Retina (tissue), 1 donor: ENCODE measurements at regions not wholly inside any gene's neighbourhood (a gene's known extent, or its start where the extent isn't known, plus 50 kb on each side); places are given as distances from the start of the nearest gene placed in this dataset.
A peak's percentile ranks its signal among the peaks of the same experiment; 100 is the strongest.

Source experiments
- DNase-seq: peaks from one replicate; pipeline ENCODE4 v3.0.0-alpha.2; 2016

DNA sequence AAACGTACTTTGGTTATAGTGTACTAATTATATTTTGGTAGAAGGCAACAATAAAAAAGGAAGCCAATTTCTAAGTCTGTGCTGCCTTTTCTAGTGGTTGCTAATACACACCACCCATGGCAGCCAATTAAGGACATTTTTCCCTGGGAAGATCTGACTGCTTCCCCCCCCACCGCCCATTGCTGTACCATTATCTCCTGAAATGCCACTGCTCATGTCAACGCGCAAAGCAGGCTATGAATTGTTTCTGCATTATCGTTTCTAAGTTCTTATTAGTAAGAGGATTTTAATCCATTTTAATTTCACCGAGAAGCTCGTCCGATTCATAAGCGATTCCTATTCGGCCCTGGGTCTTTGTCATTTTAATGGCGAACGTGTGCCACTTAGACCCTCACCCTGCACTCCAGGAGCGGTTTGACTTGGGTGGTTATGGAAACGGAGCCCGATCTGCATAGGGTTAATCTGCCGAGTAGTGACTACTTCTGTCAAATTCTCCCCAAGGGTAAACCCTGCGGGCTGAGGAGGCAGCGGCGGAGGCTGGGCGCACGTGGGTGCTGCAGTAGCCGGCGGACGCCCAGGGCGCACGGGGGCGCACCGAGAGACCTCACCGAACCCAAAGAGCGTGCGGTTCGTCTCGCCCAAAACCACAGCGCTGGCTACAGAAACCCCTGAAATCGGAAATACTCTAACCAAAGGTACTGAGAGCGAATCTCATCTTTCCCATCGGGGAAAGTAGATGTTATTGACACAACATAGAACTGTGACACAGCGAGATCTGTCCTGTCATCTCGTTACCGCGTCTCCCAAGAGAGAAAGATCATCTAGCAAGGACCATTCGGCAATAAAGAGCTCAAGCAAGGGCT is 55.8 kb upstream of the SHC3 start:
- DNase-seq: peak; percentile 80

DNA sequence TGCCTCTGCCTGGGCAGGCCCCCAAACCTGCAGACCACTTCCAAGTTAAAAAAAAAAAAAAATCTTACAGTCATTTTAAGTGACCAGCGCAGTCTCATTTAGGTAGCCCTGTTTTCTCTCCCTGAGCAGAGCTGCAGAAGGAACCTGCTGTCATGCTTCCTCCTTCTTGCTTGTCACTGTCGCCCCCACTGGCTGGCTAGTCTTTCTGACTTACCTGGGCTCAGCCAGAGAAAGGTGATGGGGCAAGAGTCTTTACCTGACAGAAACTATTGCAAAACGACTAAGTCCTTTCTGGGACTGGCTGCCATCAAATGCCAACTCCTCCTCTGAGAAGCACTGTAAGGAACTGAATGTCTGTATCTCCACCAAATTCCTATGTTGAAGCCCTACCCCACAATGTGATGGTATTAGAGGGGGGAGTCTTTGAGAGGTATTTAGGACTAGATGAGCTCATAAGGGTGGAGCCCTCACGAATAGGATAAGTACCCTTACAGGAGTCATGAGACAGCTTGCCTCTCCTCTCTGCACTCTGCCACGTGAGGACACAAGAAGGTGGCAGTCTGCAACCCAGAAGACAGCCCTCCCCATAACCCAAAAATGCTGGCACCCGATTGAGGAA is 58.4 kb upstream of the SHC3 start:
- DNase-seq: no peak

DNA sequence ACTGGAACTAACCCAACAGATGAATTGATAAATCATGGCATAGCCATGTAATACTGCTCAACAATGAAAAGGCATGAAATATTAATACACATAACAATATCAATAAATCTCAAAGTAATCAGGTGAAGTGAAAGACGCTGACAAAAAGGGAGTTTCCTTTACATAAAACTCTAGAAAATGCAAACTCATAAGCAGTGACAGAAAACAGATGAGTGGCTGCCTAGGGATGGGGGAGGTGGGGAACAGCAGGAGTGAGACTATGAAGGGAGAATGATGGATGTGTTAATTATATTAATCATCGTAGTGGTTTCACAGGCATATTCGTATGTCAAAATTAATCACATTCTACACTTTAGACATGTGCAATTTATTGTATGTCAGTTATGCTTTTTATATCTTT is 59.8 kb upstream of the SHC3 start:
- no peak for DNase-seq

DNA sequence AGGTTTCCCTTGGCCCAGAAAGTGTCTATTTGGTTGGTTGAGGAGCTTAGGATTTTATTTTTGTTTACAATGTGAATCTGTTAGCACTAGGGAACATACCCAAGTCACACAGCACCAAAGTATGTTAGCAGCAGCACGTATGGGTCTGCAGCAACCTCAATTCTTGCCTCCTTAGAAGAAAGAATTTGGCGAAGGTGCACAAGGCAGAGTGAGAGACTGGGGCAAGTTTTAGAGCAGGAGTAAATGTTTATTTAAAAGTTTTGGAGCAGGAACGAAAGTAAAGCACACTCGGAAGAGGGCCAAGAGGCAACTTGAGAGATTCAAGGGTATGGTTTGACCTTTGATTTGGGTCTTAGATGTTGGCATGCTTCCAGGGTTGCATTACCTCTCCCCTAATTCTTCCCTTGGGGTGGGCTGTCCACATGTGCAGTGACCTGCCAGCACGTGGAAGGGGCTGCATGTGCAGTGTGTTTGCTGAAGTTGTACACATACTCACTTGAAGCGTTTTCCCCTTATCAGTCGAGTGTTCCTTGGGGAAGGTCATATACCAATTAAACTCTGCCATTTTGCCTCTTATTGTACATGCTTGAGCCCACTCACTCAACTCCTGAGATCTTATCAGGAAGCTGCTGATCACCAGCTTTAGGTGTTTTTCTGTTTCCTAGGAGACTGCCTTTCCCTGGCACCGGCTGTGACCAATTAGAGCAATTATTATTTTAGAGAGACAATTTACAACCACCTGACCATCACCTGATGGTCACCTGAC is 64.9 kb upstream of the SHC3 start:
- DNase-seq: no peak

DNA sequence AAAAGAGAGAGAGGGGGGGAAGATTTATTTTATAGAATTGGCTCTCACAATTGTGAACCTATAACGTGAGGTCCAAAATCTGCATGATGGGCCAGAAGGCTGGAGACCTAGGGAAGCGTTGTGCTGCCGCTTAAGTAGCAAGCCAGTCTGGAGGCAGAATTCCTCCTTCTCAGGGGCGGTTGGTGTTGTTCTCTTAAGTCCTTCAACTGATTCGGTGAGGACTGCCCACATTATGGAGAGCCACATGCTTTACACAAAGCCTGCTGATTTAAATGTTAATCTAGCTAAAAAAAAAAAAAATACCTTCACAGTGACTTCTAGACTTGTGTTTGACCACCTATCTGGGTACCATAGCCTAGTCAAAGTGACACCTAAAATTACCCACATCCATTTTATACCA is 64.2 kb upstream of the CKS2 start:
- DNase-seq: no peak

DNA sequence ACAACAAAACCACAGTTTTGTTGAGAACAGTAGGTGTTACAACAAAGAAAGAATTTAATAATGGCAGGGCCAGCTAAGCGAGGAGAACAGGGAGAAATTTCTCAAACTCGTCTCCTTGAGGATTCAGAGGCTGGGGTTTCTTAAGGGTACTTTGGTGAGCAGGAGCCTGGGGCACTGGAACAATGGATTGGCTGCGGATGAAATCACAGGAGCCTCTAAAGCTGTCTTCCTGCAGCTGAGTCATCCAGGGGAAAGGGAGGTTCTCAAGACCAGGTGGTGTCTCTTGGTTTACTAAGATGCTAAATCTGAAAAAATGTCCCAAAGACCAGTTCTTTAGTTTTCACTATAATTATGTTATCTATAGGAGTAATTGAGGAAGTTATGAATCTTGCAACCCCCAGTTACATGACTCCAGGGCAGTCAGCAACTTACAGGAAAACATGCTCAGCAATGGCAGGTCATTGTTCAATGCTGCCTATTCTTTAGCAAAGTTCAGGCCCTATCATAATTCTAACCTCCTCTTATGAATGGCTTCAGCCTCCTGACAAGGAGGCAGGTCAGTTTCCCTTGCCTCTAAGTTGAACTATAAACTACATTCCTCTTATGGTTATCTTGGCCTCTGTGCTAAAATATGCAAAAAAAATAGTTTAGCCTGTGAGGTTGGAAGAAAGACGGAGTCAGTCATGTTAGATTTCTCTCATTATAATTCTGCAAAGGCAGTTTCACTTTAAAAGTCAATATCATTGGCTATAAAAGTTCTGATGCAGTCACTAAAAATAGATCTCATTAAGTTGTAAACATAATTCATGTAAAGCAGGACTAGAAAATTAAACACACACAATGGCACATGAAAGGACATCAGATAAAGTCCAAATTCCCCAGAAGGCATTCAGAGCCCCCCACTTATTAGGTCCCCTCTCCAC is 63.3 kb upstream of the CKS2 start:
- no peak for DNase-seq

DNA sequence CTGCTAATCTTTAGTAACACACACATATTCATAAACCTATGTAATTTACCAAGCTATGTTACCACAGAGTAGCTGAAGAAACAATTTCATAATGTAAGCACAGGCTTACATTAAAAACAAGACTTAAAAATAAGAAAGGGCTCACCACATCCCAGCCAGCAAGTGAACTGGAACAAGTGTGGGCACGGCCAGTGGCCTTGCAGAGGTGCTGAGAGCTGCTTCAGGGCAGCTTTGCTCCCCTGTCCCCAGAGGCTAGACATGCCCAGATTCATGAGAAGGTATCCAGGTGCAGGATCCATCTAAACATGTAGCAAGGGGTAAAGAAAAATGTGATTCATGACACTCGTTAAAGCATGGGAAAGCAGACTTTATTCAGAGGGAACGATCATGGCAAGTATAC is 62.0 kb upstream of the CKS2 start:
- no peak for DNase-seq

DNA sequence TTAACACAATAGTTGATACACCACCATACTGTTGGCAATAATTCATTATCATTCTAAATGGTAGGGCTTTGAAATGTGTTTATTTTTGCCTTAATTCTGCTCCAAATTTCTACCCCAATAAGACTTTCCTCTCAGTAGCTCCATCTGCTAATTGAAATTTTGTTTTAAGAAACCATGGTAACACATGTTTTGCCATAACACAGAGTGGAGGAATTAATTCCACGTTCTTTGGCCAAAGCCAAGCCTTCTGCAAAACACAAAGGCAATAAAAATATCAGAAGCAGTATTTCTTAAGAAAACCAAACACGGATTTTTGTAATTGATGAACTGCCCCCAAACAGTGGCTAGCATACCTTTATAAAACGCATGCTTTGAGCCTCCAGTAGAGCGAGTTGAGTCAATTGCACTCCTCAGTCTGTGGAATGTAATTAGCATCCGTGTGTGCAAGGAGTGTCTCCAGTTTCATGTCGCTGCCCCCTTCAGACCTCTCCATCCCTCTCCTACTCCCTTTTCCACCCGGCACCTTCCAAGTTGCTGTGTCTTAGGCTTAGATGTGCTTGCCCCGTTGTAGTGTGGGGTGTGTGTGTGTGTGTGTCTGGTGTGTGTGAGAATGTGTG is 58.2 kb upstream of the CKS2 start:
- DNase-seq: no peak

DNA sequence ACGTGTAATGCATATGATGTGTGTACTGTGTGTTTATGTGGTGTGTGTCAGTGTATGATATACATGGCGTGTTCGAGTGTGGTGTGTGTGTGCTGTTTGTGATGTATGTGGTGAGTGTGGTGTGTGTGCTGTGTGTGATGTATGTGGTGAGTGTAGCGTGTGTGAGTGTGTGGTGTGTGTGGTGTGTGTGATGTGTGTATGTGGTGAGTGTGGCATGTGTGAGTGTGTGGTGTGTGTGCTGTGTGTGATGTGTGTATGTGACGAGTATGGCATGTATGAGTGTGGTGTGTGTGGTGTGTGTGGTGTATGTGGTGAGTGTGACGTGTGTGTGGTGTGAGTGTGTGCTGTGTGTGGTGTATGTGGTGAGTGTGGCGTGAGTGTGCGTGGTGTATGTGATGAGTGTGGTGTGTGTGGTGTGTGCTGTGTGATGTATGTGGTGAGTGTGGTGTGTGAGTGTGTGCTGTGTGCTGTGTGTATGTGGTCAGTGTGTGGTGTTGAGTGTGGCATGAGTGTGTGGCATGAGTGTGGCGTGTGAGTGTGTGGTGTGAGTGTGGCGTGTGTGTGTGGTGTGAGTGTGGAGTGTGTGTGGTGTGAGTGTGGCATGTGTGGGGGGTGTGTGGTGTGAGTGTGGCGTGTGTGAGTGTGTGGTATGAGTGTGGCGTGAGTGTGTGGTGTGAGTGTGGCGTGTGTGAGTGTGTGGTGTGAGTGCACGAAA is 56.8 kb upstream of the CKS2 start:
- no peak for DNase-seq

DNA sequence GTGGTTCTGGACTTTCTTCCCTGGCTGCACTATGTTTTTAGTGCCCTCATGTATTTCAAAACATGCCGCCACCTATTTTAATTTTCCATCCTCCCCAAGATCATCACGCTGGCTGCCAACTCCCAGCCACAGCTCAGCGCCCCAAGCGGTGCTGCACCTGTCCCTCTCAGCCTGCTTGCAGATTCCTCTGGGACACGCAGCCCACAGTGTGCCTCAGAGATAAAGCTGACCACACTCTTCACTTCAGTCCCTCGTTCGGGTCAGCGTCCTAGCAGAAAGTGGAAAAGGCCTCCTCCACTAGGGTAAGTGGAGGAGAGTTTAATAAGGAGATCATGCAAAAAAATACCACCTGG is 56.2 kb upstream of the CKS2 start:
- no peak for DNase-seq

DNA sequence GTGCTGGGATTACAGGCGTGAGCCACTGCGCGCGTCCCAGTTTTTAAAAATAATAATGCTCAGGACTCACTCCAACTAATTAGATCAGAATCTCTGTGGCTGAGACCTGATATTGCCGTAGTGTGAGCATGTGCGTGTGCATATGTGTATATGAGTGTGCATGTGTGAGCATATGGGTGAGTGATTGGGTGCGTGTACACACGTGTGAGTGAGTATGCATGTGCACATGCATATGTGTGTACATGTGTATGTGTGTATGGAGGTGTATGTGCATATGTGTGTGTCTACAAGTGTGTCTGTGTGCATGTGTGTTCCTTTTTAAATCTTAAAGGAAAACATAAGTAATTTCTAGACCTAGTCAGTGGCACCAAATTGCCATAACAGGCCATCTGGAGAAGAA is 54.8 kb upstream of the CKS2 start:
- DNase-seq: no peak

DNA sequence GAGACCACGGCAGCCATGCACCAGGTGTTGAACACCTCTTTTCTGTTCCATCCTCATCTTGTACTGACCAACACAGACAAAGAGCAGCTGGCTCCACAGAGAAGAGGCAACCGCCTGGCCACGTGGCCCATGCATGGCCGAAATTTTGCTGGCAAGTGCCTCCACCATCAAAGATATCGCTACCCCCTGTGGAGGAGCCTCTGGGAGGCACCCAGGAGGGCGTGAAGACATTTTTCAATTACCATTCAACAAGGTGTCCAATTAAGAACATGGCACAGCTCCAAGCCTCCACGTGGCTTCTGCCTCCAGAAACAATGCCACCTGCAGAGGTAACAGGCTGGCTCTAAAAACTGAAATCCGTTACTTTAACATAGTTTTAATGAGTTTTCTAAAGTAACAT is 54.4 kb upstream of the CKS2 start:
- DNase-seq: no peak

DNA sequence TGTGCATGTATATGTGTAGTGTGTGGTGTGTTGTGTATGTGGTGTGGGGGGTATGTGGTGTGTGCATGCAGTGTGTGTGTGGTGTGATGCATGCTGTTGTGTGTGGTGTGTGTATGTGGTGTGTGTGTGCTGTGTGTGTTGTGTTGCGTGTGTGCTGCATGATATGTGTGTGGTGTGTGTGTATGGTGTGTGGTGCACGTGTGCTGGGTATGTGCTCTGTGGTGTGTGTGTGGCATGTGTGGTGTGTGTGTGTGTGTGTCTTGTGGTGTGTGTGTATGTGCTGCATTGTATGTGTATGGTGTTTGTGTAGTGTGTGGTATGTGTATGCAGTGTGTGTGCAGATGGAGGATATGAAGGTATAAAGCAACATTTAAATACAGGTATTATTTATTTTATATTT is 50.5 kb upstream of the CKS2 start:
- DNase-seq: no peak
